ENCODE measurements at regions not wholly inside any gene's neighbourhood (a gene's known extent, or its start where the extent isn't known, plus 50 kb on each side); places are given as distances from the start of the nearest gene placed in this dataset.

DNA sequence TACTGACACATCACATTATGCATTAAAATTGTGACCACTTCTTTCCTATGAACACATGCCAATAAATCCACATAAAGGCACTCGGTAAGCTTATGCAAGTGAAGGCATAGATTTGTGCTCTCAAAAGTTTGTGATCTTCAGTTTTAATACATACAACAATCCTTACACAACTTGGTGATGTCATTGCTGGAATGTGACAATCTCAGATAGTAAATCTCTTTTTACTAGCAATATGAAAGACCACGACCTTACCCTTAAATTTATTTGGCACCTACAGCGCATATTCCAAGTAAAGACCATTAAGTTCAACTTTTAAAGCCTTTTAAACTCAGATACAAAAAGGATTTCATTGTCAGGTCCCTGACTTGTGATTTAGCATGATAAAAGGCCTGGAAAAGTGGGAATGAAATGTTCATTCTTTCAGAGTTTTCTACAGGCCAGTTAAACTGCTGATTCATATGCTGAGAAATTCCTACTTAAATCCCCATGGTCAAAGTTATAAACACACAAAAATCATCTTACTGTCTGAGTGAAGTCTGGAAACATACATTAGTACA is 157.4 kb downstream of the SIPA1L2 start:
- no peak for TF ChIP-seq CTCF (IDR thresholded peaks at IDR 0.05)
- no peak for TF ChIP-seq FOXM1 (IDR thresholded peaks at IDR 0.05; ENCODE audit: low read depth)
- TF ChIP-seq EZH2phosphoT487 (IDR thresholded peaks at IDR 0.05; ENCODE audit: borderline replicate concordance, low read depth): no peak
- no peak for TF ChIP-seq USF2 (IDR thresholded peaks at IDR 0.05; ENCODE audit: borderline replicate concordance, low read depth, low read length)
- TF ChIP-seq TEAD4 (IDR thresholded peaks at IDR 0.05; ENCODE audit: borderline replicate concordance, insufficient read depth): no peak
- no peak for TF ChIP-seq ELF1 (IDR thresholded peaks at IDR 0.05)

Measured in SK-N-SH (cell line).